ENCODE measurements at regions not wholly inside any gene's neighbourhood (a gene's known extent, or its start where the extent isn't known, plus 50 kb on each side); places are given as distances from the start of the nearest gene placed in this dataset.

GRCh38 chr6:144823131-144823530 lies 538.0 kb downstream of the UTRN start:
- DNase-seq (ENCODE audit: low spot score) = no peak

GRCh38 chr6:144824018-144824417 lies 538.9 kb downstream of the UTRN start:
- no peak for DNase-seq (ENCODE audit: low spot score)

GRCh38 chr6:144834426-144835038 lies 549.4 kb downstream of the UTRN start:
- DNase-seq (ENCODE audit: low spot score) = no peak

DNA sequence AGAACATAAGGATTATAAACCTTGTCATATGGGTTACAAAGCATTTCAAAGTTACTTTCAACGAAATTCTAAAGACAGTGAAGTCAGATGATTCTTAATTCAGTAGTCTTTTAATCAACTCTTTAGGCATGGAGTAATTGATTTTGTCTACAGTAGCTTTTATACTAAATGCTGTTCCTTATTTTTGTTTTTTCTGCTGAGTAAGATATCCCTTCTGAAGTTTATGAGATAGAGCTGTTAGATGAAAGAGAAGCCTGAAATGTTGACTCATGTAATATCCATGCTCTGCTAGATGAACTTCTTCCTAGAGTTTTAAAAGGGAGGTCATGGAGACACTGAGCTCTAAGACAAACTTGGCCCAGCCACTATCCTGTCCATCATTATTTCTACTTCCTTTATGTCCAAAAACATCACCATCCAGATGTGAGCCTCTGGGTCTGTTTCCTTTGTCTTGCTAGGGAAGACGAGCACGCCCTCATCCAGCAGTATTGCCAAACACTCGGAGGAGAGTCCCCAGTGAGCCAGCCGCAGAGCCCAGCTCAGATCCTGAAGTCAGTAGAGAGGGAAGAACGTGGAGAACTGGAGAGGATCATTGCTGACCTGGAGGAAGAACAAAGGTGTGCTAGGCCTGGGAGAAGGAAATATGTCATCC lies 550.3 kb downstream of the UTRN start:
- DNase-seq (ENCODE audit: low spot score) = no peak

DNA sequence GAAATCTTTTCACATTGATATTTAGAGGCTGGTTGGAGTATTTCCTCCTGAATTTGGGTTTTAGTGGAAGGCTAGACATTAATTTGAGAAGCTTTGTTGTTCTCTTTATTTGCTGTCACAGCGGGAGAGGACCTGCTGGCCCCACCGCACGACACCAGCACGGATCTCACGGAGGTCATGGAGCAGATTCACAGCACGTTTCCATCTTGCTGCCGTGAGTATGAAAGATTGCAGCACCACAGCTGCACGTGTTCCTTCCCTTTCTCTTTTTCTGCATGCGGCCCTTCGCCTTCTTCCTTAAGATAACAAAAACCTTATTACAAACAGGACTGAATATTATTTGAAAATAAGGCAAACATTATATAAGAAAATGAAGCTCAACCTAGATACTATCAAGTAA lies 555.5 kb downstream of the UTRN start:
- DNase-seq (ENCODE audit: low spot score) = no peak

DNA sequence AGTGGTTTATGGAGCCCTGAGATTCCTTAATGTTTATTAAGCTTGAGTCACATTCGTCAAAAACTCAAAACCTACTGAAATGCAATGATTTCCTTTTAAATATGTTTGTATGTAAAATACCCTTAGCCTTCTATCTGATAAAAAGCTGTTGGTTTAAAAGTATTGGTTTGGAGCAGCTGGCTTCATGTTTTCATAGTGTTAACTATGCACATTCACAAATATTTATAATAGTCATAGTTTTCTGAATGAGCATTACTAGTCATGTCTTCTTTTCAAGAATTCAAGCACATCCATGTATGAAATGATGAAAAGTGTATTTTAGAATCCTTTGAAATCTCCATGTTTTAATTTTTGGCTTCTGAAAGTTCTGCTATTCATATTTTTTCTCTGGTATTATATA lies 558.6 kb downstream of the UTRN start:
- DNase-seq (ENCODE audit: low spot score) = no peak

- no peak for DNase-seq (ENCODE audit: low spot score)
Measured at GRCh38 chr6:144844596-144844995, 559.5 kb downstream of the UTRN start.

DNA sequence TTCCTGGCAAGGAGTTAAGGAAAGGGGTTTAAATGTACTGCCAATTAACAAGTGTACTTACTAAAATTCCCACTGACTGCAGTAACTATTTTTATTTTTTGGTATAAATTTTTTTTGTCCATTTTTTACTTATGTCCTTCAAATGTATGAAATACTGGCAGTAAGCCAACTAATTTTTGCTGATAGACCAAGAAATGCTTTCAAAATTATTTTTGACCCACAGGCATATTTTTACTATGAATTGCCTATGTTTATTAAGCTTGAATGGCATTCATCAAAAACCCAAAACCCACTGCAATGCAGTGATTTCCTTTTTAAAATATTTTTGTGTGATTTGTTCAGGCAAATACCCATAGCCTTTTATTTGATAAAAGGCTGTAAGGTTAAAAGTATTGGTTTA lies 560.1 kb downstream of the UTRN start:
- DNase-seq (ENCODE audit: low spot score) = no peak

DNA sequence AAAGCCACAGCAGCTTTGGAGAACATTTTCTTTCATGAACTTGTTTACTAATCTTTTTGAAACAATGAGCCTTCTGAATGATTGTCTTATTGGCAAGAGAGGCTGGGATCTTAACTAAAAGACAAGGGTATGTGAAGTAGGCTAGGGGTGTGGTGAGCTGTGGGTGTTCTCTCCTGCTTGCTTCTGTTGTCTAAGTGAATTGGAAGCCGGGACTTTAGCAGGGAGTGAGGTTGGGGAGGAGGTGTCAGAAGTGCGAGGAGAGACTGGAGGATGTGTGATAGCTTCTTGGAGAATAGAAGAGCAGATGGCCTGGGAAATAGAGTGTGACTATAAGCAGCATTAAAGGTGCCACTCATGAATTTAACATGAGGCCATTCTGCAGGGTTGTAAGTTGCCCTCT lies 562.8 kb downstream of the UTRN start:
- DNase-seq (ENCODE audit: low spot score) = no peak

- no peak for DNase-seq (ENCODE audit: low spot score)
Measured at GRCh38 chr6:144849920-144850319, 564.8 kb downstream of the UTRN start.

DNA sequence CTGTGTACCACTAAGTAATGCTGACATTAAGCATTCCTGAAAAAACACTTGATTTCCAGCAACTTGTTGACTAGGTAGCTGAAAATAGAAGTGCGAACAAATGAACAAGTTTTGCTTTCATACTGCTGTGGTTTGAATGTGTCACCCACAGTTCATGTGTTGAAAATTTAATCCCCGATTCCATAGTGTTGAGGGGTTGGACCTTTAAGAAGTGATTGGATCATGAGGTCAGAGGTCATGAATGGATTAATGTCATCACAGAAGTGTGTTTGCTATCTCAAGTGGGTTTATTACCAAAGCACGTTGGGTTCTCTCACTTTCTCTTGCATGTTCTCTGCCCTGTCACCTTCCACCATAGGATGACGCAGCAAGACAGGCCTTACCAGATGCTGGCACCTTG lies 568.5 kb downstream of the UTRN start:
- no peak for DNase-seq (ENCODE audit: low spot score)

GRCh38 chr6:144854654-144855053 lies 569.5 kb downstream of the UTRN start:
- DNase-seq (ENCODE audit: low spot score) = no peak

- no peak for DNase-seq (ENCODE audit: low spot score)
Measured at GRCh38 chr6:144855375-144855774, 570.2 kb downstream of the UTRN start.

DNA sequence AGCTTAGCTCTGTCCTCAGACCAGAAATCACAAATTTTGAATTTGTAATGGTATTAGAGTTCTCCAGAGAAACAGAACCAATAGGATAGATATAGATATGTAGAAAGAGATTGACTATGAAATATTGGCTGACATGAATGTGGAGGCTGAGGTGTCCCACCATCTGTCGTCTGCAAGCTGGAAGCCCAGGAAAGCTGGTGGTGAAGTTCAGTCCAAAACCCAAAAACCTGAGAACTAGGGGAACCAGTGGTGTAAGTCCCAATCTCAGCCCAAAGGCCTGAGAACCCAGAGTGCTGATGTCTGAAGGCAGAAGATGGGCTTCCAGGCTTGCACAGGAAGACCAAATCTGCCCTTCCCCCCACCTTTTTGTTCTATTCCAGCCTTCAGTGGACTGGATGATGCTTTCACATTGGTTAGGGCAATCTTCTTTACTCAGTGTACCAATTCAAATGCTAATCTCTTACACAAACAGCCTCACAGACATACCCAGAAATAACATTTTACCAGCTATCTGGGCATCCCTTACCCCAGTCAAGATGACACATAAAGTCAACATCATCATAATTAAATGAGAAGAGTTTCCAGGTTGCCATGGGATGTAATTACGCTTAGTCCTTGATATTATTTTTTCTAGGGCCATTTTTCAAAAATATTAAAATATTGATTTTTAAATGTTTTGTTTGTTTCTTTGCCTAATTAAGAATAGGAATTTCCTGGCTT lies 570.8 kb downstream of the UTRN start:
- no peak for DNase-seq (ENCODE audit: low spot score)

GRCh38 chr6:144856622-144857021 lies 571.5 kb downstream of the UTRN start:
- no peak for DNase-seq (ENCODE audit: low spot score)

DNA sequence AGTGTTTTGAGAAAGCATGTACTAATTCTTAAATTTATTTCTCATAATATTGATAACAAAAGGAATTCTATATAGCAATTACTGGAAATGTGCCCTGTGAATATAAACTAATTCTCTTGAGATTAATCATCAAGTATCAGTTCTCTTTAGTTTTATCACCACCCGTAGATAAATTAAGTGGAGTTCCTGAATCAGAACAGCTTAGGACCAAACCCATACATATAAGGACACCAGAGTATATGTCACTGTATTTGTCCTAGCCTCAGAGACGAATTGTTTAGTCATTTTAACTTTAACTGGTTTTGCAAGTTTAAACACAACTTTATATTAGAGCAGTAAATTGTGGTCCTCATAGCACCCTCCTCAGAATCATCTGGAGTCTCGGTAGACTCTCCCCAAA lies 572.0 kb downstream of the UTRN start:
- no peak for DNase-seq (ENCODE audit: low spot score)

DNA sequence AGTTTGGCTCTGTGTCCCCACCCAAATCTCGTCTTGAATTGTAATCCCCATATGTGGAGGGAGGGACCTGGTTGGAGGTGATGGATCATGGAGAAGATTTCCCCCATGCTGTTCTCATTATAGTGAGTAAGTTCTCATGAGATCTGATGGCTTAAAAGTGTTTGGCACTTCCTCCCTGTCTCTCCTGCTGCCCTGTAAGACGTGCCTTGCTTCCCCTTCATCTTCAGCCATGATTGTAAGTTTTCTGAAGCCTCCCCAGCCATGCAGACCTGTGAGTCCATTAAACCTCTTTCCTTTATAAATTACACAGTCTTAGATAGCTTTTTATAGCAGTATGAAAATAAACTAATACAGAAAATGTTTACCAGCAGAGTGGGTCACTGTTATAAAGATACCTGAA lies 577.6 kb downstream of the UTRN start:
- DNase-seq (ENCODE audit: low spot score) = no peak

DNA sequence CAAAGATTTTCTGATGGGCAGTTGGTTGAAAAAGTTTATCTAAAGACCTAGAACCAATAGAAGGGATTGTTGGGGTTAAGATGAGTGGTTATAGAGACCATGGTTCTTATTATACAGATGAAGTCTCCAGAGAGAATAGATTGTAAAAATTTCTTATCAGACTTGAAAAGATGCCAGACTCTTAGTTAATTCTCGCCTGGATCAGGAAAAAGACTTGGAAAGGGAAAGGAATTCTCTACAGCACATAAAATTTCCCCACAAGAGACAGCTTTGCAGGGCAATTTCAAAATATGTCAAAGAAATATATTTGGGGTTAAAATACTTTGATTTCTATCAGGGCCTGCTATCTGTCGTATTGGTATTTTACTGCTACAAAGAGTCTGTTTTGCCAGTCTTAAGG lies 582.6 kb downstream of the UTRN start:
- no peak for DNase-seq (ENCODE audit: low spot score)

DNA sequence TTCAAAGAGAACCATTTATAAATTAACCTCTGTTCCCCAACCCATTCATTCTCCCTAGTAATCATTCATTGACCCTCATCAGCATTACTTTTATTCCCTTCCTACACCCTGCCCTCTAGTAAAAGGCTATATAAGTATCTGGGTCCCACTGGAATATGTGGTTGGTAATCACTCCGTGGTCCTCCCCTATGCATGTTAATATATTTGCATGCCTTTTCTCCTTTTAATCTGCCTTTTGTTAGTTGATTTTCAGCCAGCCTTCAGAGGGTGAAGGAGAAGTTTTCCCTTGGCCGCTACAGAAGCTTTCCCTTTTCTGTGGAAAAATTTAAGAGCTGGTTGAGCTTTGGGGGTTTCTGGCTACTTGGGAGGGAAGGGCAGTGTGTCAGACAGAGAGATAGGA lies 585.6 kb downstream of the UTRN start:
- DNase-seq (ENCODE audit: low spot score) = no peak

DNA sequence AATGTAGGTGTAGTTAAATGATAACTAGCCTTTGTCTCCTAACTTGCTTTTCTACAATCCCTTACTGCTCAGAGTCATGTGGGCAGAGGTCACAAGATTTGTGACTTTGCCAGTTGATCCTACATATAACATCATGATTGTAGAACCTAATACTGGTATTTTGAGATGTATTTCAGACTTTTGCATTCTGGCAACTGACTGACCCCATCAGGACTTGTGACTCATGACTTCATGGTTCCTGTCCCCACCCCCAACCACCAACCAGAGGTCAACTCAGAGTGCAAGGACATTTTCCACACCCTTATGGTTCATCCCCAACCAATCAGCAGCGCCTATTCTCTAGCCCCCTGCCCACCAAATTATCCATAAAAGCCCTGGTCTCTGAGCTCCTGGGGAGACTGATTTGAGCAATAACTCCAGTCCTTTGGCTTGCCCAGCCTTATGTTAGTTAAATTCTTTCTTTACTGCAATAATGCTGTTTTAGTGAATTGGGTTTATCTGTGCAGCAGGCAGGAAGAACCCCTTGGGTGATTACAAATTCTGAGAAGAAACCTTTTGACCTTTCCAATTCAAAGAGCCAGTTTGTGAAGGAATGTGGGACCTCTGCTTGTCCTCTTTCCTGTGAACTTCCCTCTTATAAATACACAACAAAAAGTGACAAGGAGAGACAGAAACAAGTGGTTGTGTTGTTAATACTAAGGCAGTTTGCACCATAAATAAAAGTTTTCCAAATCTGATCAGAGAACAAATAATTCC lies 588.7 kb downstream of the UTRN start:
- no peak for DNase-seq (ENCODE audit: low spot score)

DNA sequence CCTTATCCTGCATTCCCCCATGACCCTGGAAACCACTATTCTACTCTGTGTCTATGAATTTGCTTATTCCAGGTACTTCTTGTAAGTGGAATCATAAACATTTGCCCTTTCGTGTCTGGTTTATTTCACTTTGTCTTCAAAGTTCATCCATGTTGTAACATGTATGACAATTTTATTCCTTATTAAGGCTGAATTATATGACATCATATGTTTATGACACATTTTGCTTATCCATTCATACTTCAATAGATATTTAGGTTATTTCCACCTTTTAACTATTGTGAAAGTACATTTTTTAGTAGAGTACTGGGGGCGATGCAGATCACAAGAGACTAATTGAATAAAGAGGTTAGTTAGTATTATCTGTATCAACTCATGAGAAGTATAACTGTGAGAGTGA lies 591.6 kb downstream of the UTRN start:
- DNase-seq (ENCODE audit: low spot score) = no peak

DNA sequence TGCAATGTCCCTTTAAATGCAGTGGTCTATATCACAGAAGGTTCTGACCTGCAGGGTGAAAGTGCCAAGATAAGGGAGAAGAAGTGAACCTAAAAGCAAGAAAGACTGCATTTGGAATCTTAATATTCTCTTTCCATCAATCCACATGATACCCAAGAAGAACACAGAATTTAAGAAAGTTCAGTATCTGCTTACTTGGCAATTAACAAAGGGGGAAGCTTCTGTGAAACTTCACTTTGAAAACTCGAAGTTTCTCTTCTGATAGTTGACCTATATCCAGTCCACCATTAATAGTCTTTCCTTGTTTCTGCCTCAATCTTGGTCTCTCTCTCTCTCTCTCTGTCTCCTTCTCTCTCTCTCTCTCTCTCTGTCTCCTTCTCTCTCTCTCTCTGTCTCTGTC lies 592.0 kb downstream of the UTRN start:
- no peak for DNase-seq (ENCODE audit: low spot score)

DNA sequence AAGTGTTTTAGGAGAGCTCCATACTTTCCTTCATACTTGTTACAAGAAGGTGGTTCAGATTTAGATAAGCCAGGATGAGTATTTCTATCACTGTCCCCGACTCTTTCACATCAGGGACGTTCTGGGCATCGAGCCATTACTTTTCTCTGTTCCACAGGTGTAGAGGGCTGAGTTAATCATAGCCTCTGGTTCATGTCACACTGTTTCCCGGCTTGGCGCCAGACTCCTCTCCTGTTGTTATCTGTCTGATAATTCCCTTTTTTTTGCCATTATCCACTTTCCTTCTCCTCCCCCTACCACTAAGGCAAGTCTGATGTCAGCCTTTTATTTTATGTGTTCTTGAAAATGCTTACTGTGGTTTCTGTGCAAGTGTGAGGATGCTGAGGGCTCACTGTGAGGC lies 593.4 kb downstream of the UTRN start:
- no peak for DNase-seq (ENCODE audit: low spot score)
